ENCODE measurements at regions not wholly inside any gene's neighbourhood (a gene's known extent, or its start where the extent isn't known, plus 50 kb on each side); places are given as distances from the start of the nearest gene placed in this dataset.

- no peak for TF ChIP-seq EZH2 (IDR thresholded peaks at IDR 0.05; ENCODE audit: low read length, missing control alignments)
- TF ChIP-seq CTCF (conservative IDR thresholded peaks at IDR 0.05 in 1 of 2, IDR thresholded peaks at IDR 0.05 in 1 of 2; ENCODE audit: low read depth in 1 of 2, low read length in 2 of 2): no peak
Observed at GRCh38 chr11:57054817-57055216, 66.1 kb downstream of the OR5AK2 start.
